Glomerular visceral epithelial cell (primary cell): ENCODE measurements at regions not wholly inside any gene's neighbourhood (a gene's known extent, or its start where the extent isn't known, plus 50 kb on each side); places are given as distances from the start of the nearest gene placed in this dataset.
"Not testable (repeated sequence)": the region's sequence is repeated elsewhere in the genome, so short reads cannot be mapped to it uniquely, and the experiment has no call there.

Experiments used
- DNase-seq: peaks from one replicate; pipeline ENCODE4 v3.0.0-alpha.2; 2016; ENCODE audit errors: extremely low spot score

DNA sequence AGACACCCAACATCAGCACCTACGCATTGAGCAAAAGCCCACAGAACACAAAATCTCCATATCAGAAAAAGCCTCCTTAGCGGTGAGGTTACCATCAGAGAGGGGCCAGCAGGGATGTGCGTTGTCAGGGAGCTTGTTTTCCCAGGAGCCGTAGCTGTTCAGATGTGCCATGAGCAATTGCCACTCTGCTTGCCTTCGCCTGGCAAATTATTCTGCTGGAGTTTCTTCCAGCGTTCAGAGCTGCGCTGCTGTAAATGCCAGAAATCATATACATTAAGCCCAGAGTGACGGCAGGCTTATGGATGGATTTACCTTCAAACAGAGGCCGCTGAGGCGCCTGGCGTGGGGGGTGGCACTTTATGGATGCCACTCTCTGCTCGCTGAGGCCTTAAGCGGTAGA is 632.3 kb downstream of the BCOR start:
- no peak for DNase-seq

DNA sequence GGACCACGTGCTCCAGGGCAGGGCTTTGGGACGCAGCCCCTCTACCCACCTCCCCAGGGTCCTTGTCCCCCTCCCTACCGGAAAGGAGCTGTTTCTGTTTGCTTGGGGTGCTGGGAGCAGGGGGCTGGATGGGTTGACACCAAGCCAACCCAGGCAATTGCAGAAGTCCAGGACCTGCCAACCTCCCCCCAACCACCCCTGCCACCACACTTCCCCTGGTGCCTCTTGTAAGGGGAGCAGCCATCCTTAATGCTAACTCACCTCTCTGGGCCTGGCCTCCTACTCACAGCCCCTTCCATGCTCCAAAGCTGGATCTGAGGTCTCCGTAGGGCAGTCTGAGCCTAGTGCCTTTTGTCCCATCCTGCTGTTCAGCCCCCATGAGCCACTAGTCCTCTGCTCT is 631.9 kb downstream of the BCOR start:
- no peak for DNase-seq

DNA sequence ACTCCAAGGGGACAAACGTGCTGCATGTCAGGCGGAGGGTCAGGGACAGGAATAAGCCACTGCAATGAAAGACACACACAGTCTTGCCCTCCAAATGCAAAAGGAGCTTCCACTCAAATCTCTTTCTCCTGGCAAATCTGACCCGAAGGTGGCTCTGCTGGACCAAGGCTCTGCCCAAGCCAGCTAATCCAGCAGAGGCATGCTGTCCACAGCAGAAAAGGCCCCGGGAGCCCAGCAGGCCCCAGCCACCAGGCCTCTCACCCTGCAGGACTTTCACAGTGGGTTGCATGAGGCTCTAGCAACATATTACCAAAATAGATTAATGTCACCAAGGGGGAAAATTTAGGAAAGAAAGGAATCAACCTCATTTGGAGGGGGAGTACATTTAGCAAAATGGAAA is 628.6 kb downstream of the BCOR start:
- DNase-seq, result no peak

DNA sequence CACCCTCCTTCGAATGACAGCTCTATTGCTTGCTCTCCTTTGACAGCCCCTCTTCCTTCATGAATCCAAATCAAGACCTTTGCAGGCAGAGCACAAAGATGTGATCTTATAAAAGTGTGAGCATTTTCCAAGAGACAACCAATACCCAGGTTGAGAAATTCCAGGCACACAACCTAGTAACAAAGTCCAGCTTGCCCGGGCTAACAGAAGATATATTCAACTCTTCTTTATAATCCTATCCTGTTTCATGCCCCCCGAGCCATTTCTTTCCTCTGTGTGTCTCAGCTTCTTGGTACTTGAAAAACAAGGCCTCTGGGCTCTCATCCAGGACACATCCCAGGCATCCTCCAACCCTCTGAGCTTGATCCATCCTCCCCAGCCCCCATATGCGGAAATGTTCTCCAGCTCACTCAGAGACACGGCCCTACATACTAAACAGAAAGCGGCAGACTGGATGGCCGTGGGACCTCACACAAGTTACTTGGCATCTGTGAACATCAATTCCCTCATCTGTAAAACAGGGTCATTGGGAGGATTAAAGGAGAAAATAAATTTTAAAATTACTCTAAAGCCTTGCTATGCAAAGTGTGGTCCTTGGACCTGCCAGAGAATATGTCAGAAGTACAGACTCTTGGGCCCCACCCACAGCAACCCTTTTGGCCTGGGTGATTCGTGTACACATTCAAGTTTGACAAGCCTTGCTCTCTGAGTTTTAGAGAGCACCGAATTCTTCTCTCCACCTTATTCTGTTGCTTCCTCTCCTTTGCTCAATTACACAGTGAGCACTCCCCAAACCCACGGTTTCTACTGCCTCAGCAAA is 627.0 kb downstream of the BCOR start:
- DNase-seq, result no peak

DNA sequence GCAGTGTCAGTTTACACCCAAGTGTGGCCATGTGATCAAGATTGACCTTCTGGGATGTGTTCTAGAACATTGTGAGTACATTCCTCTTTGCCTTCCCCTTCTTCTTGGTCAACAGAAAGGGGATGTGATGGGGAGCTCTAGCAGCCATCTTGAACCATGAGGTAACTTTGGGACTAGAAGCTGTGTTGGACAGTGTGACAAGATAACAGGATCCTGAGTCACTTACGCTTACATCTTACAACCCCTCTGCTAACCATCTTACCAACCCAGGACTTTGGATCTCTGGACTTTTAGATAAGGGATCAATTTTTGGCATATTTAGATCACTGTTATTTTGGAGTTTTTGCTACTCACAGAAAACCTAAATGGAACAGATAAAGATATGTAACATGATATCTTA is 625.6 kb downstream of the BCOR start:
- DNase-seq, result no peak

DNA sequence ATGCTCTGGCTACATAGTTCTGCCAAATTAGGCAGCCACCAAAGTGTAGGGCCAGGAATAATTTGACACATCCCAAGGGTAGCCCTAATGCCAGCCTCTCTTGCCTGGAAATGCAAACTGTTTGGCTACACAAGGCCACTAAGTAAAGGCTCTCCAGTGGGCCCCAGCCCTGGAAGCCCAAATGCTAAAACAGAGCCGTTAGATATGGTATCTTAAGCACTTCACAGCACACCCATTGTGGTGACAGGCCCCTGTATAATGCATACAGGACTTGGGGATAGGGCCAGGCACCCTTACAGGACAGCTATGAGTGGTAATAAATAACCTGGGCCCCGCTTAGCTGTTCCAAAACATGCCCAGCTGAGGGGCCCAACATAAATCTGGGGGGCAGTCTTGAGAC is 623.9 kb downstream of the BCOR start:
- DNase-seq, result no peak

DNA sequence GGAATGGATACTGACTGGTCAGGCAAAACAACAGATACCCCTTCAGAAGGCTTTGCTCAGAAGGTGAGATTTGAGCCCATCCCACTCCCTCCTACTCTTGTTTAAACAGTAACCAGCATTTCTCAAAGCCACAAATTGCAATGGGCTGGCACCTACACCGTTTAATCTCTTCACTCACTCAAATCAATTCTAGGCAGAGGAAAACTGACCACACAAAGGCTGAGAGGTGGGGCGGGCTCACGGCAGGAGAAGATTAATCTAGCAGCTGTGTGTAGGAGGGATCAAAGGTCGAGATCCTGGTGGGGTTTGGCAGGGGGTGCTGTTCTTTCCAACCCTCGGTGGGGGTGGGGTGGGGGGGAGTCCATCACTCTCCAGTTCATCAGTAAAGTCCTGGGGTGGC is 622.4 kb downstream of the BCOR start:
- peak; percentile 10 for DNase-seq

DNA sequence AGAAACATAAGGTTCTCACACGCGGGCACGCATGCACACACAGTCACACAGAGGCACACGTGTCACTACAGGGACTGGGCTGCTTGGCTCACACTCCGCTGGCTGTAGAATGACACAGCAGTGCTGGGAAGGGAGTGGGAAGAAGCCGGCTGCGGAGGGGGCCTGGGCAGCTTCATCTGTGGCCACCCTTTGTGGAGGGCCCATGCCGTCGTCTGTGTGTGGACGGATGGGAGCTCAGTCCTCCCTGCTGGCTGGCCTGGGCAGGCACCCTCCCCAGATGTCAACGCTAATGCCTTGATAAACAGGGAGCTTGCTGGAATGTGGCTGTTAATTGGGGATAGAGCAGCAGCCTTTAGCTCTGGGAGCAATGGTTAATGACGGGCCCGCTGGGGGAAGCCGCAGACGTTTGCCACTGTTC is 621.1 kb downstream of the BCOR start:
- no peak for DNase-seq

DNA sequence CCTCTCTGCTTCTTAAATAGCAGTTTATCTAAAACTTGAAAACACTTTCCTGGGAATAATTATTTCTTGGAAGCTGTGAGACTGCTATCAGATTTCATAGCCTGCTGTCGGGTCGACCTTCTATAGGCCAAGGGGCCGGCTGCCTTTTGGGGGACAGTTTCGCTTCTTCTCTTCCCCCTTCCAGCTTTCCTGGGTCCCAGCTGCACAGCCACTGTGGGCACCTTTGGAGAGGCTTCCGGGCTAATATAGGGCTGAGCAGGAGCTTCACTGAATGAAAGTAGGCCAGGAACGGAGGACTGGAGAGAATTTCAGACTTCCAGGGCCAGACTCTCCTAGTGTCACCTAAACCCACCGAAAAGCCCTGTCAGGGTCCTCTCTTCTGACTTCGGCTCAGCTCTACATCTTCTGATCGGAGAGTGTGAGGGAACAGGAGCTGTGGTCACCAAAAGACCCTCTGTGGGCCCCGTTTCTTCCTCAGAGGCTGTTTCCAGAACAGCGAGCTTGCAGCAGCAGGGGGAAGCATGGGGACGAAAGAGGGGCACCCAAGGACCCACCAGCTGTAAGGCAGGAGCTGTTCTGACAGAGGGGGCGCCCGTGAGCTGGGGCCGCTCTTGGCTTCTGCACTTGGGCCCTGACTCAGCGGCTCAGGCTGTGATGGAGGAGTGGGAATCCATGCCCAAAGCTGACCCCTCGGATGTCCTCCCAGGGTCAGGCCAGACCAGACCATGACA is 620.6 kb downstream of the BCOR start:
- DNase-seq, result no peak

DNA sequence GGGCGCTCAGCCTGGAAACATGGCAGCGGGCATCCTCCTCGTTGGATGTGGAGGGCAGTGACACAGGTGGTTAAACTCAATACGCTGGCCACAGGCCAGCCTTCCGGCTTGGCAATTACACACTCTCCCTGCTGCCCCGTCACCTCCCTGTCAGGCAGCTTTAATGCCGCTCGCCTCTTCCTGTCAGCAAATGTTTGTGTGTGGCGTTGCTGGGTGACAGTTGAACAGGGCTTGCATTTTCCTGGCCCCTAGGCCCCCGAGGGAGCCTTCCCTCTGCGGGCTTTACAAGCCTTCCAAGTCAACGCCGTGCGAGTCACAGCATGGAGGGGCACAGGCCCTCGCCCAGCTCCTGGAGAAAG is 620.0 kb downstream of the BCOR start:
- DNase-seq, result no peak

DNA sequence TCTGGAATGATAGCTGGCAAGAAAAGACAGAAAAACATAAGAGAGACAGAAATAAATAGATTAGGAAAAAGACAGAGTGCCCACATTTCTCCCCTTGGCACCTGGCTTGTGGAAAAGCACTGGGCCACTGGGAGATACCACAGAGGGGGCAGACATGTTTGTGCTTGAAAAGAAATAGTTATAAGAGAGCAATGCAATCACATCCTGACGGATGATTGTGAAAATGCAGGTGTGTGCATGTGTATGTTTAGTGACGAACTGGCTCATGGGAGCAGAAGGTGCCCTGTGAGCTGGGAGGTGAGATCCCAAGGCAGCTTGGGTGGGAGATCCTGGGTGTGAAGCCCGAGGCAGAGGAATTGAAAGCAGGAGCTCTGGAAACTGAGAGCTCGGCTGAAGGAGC is 617.9 kb downstream of the BCOR start:
- no peak for DNase-seq

DNA sequence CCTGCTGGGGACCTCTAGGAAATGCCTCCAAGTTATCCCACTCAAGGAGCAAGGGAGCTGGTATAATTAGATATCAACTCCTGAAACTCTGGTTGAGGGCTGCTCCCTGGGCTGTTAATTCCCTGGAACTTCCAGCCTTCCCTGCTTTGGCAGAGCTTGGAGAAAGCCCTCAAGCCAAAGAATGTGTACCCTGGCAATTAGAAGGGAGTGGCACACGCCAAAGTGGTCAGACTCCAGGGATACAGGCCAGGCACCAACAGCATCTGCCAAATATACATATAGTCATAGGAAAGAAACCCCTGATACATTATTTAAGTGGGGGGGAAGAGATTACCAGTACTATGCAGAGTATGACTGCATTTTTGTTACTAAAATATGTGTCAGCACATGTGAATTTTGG is 616.8 kb downstream of the BCOR start:
- no peak for DNase-seq

DNA sequence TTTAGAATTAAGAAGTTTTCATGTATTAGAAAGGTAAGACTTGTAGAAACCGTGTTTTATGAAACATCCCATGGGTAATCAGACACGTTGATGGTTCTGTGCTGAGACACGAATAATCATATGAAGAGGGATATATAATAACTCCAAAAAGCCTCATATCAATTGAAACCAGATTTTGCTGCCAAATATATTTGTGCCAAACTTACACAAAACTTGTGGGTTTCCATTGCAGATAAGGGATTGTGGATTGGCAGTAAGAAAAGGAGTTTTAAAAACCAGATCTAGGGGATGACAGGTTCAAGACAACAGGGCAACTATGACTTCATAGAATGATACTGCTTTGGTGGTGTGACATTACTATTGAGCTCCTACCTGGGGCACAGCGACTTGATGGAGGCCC is 616.1 kb downstream of the BCOR start:
- DNase-seq, result no peak

DNA sequence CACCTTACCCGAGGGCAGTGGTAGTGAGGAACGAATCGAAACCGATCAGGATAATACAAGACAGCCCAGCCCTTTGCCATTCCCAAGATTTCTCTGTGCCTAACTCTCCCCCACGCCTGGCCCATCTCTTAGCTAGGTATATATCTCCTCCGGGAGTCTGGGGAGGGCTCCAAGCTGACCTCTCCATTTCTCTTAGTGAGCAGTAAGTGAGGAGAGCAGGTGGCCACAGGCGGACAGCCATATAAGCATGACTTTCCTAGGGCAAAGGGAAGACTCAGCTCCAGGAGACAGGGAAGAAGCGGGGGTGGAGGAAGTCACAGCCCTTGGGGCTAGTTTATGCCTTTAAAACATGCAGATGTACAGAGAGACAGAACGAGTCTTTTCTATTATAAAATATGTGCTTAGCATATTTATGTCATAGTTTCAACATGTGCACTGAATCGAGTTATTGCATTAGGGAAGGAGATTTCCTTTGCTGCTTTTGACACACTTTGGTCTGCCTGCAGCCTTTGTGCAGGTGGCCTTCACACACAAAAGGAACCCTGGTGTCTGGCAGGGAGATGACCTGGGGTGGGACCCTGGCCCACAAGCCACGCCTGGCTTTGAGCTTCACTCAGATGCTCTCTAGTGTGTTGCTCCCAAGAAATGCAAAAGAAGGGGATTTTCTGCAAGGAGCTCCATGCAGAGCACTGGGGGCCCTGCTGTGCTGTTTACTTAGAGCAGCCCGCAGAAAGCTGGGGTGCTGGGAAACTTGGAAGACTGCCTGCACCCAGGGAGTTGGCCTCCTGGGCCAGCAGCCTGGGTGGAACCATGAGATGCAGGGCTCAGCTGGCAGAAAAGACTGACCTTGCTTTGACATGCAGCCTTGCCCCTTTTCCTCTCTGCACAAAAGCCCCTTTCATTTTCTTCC is 613.3 kb downstream of the BCOR start:
- no peak for DNase-seq

DNA sequence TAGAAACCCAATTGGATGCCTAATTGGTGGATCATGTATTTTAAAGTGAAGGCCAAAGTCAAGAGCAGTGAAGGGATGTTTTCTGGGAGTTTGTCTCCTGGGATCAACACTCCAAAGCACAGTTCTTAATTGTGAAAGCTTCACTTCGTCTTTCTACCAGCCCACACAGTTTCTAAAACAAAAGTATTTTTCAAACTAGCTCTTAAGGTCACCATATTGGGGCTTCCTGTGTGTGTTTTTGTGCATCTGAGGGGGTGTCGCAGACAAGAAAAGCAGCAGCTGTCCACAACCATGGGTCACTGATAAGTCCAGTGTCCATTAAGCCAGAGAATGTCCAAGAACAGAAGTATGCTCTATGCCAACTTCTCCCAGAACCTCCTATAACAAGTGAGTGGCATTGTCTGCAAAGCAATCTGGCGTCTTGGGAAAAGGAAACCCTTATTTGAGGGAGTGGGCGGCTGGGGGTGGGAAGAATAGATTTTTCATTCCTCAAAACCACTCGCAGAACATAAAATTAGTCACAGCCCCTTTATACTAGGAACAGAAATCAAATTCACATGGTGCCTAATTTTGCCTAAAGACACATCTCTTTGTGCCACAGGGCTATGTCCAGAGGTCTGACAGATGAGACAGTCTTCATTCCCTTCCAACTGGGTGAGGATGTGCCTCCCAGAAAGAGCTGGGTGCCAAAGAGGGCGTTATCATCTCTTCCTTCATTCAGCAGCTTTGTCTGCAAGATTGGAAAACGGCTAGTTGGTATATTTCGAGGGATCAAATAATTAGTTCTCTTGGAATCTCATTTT is 610.4 kb downstream of the BCOR start:
- DNase-seq, result no peak

DNA sequence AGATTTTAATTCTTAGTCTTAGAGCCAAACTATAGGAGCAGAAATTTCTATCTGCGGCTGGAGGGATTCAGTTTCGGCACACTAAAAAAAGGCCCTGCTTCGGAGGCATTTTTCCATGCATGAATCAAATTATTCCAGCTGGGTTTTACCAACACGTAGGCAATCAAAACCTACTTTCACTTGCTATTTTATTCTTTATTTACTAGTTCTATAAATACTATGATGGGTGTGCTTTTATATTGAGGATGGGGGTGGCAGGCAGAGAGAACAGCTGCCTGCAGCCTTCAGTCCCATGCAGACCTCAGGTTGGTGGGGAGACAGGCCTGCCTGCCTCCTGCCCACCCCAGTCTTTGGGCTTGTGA is 609.8 kb downstream of the BCOR start:
- no peak for DNase-seq

DNA sequence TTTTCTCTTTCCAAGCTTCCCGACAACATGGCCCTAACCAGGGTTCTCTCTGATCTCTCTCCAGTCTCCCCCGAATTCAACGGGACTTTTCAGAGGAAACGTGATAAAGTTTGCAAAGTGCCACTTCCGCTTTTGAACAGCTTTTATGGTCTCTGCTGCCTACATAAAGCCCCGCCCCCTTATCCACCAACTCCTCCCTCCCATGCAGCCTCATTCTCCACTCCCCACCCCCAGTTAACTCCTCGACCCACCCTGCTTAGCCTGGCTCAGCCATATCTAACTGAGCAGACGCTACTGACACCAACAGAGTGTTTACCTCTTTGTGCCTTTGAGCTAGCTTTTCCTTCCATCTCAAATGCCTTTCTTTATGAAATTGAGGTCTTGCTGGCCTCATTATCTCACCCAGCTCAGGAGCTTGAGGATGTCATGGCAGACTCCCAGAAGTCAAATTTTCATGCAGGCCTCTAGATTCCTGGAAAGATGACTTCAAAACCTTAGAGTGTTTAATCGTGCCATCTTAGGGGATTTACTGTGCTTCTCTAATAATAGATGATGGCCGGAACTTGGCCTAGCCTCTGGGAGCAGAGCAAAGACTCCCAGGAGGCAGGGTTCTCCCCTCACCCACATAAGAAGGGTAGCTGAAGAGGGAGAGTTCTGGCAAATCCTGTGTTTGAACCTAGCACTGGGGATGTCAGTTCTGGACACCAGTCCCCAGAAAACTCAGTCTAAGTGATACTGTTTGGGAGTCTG is 606.0 kb downstream of the BCOR start:
- DNase-seq, result no peak

DNA sequence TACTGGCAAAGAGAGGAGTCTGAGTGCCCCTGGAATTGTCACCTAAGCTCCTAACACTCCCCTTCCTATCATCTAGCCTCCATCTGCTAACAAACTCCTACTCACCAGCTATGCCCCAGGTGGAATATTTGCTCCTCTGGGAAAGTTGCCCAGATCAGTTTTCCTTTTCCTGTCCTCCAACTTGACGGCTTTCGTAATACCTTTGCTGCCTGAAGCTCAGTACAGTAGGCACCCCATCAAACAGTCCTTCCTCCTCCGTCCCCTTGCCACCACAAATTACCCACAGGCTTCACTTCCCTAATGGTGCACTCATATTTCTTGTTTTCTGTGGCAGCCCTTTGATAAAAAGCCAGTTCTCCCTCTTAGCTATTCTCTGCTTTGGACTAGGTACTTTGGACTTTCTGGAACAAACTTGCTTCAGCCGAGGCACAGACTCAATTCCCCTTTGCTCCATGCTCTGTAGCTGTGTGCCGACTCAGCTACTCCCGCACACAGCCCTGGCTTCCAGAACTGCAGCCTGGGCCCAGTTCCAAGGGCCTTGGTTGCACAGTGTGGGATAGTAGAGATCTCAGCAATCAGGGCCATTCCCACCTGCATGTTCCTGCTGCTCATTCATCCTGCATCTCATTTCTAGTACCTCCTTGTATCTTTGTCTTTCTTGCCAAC is 605.1 kb downstream of the BCOR start:
- no peak for DNase-seq

DNA sequence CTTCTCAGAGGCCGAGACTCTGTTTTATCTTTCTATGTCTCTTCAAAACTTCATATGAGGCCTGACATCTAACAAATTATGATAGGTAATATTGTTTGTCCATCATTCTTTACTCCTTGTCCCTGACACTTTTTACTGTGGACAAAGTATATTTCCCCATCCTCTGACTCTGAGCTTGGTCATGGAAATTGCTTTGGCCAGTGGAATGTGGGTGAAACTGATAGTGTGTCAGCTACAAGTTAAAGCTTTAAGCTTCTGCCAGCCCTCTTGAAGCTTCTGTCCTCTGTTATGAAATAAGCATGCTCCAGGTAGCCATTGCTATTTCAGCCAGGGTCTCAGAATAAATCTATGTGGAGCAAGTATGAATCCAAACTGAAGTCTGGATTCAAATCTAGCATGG is 604.6 kb downstream of the BCOR start:
- no peak for DNase-seq

DNA sequence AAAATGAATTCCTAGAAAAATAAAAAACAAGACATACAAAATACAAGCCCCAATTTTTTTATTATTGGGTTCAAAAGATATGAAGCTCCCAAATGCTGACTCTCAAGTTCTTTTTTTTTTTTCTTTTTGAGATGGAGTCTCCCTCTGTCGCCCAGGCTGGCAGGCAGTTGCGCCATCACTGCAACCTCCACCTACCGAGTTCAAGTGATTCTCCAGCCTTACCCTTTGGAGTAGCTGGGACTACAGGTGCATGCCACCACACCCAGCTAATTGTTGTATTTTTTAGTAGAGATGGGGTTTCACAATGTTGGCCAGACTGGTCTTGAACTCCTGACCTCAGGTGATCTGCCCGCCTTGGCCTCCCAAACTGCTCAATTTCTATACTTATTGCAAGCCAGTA is 600.6 kb downstream of the BCOR start:
- not testable (repeated sequence) for DNase-seq
